ENCODE measurements at regions not wholly inside any gene's neighbourhood (a gene's known extent, or its start where the extent isn't known, plus 50 kb on each side); places are given as distances from the start of the nearest gene placed in this dataset.
"Not testable (repeated sequence)": the region's sequence is repeated elsewhere in the genome, so short reads cannot be mapped to it uniquely, and the experiment has no call there.

GRCh38 chr1:113293256-113293626 is 97.1 kb upstream of the MAGI3 start:
- H3K27me3 Mint-ChIP-seq (ENCODE audit: unreplicated experiment): no peaks in the 10 kb centered on the region
- intact Hi-C loops (cut with micrococcal nuclease; ENCODE audit: unreplicated experiment): no loop called here
- CTCF ChIA-PET: interaction anchor here (0.7 kb wide), 1 partner anchor 14 kb away, joined by 3 read pairs; no protein-coding TSS in a partner anchor
- no peaks in the 10 kb centered on the region for H3K9me3 Mint-ChIP-seq (ENCODE audit: low read depth, unreplicated experiment)
- H3K36me3 Mint-ChIP-seq (ENCODE audit: insufficient read depth, unreplicated experiment): no peaks in the 10 kb centered on the region
- H3K27ac Mint-ChIP-seq (ENCODE audit: unreplicated experiment): no peak overlapping the region
- H3K4me3 Mint-ChIP-seq (ENCODE audit: low read depth, unreplicated experiment): no peak overlapping the region
- no TSS peak for BruUV-seq (replicated peaks)
- DNase-seq: no peak
- peaks cover 18% of the 10 kb centered on the region for H3K4me1 Mint-ChIP-seq (ENCODE audit: low read depth, unreplicated experiment)
- no peak for TF ChIP-seq CTCF (IDR thresholded peaks at IDR 0.05; ENCODE audit: unreplicated experiment)

- CTCF ChIA-PET: no interaction called here
- no peak overlapping the region for H3K4me3 Mint-ChIP-seq (ENCODE audit: low read depth, unreplicated experiment)
- BruUV-seq (replicated peaks): no TSS peak
- DNase-seq: no peak
- no peaks in the 10 kb centered on the region for H3K9me3 Mint-ChIP-seq (ENCODE audit: low read depth, unreplicated experiment)
- H3K27me3 Mint-ChIP-seq (ENCODE audit: unreplicated experiment): no peaks in the 10 kb centered on the region
- H3K4me1 Mint-ChIP-seq (ENCODE audit: low read depth, unreplicated experiment): peaks cover 9% of the 10 kb centered on the region
- H3K27ac Mint-ChIP-seq (ENCODE audit: unreplicated experiment): no peak overlapping the region
- H3K36me3 Mint-ChIP-seq (ENCODE audit: insufficient read depth, unreplicated experiment): no peaks in the 10 kb centered on the region
- TF ChIP-seq CTCF (IDR thresholded peaks at IDR 0.05; ENCODE audit: unreplicated experiment): no peak
- intact Hi-C loops (cut with micrococcal nuclease; ENCODE audit: unreplicated experiment): no loop called here
Measured at GRCh38 chr1:113297749-113298148, 92.6 kb upstream of the MAGI3 start.

GRCh38 chr1:113298941-113299340 is 91.4 kb upstream of the MAGI3 start:
- BruUV-seq (replicated peaks): no TSS peak
- no peaks in the 10 kb centered on the region for H3K36me3 Mint-ChIP-seq (ENCODE audit: insufficient read depth, unreplicated experiment)
- no peak overlapping the region for H3K27ac Mint-ChIP-seq (ENCODE audit: unreplicated experiment)
- intact Hi-C loops (cut with micrococcal nuclease; ENCODE audit: unreplicated experiment): no loop called here
- no peak overlapping the region for H3K4me3 Mint-ChIP-seq (ENCODE audit: low read depth, unreplicated experiment)
- TF ChIP-seq CTCF (IDR thresholded peaks at IDR 0.05; ENCODE audit: unreplicated experiment): no peak
- no peaks in the 10 kb centered on the region for H3K27me3 Mint-ChIP-seq (ENCODE audit: unreplicated experiment)
- CTCF ChIA-PET: no interaction called here
- H3K4me1 Mint-ChIP-seq (ENCODE audit: low read depth, unreplicated experiment): no peaks in the 10 kb centered on the region
- no peak for DNase-seq
- no peaks in the 10 kb centered on the region for H3K9me3 Mint-ChIP-seq (ENCODE audit: low read depth, unreplicated experiment)

GRCh38 chr1:113302636-113303035 is 87.7 kb upstream of the MAGI3 start:
- intact Hi-C loops (cut with micrococcal nuclease; ENCODE audit: unreplicated experiment): no loop called here
- no peaks in the 10 kb centered on the region for H3K36me3 Mint-ChIP-seq (ENCODE audit: insufficient read depth, unreplicated experiment)
- no peak overlapping the region for H3K27ac Mint-ChIP-seq (ENCODE audit: unreplicated experiment)
- TF ChIP-seq CTCF (IDR thresholded peaks at IDR 0.05; ENCODE audit: unreplicated experiment): no peak
- H3K4me3 Mint-ChIP-seq (ENCODE audit: low read depth, unreplicated experiment): no peak overlapping the region
- peaks cover 7% of the 10 kb centered on the region for H3K4me1 Mint-ChIP-seq (ENCODE audit: low read depth, unreplicated experiment)
- no TSS peak for BruUV-seq (replicated peaks)
- CTCF ChIA-PET: no interaction called here
- H3K27me3 Mint-ChIP-seq (ENCODE audit: unreplicated experiment): no peaks in the 10 kb centered on the region
- H3K9me3 Mint-ChIP-seq (ENCODE audit: low read depth, unreplicated experiment): no peaks in the 10 kb centered on the region
- DNase-seq: no peak

- H3K9me3 Mint-ChIP-seq (ENCODE audit: low read depth, unreplicated experiment): no peaks in the 10 kb centered on the region
- CTCF ChIA-PET: no interaction called here
- no TSS peak for BruUV-seq (replicated peaks)
- no peak overlapping the region for H3K4me3 Mint-ChIP-seq (ENCODE audit: low read depth, unreplicated experiment)
- no peak for DNase-seq
- TF ChIP-seq CTCF (IDR thresholded peaks at IDR 0.05; ENCODE audit: unreplicated experiment): no peak
- intact Hi-C loops (cut with micrococcal nuclease; ENCODE audit: unreplicated experiment): no loop called here
- H3K4me1 Mint-ChIP-seq (ENCODE audit: low read depth, unreplicated experiment): peaks cover 13% of the 10 kb centered on the region
- H3K27ac Mint-ChIP-seq (ENCODE audit: unreplicated experiment): no peak overlapping the region
- no peaks in the 10 kb centered on the region for H3K27me3 Mint-ChIP-seq (ENCODE audit: unreplicated experiment)
- no peaks in the 10 kb centered on the region for H3K36me3 Mint-ChIP-seq (ENCODE audit: insufficient read depth, unreplicated experiment)
Measured at GRCh38 chr1:113303267-113303666, 87.0 kb upstream of the MAGI3 start.

GRCh38 chr1:113305029-113305428 is 85.3 kb upstream of the MAGI3 start:
- CTCF ChIA-PET; H3K27me3 Mint-ChIP-seq (ENCODE audit: unreplicated experiment); H3K36me3 Mint-ChIP-seq (ENCODE audit: insufficient read depth, unreplicated experiment); BruUV-seq (replicated peaks); DNase-seq; H3K9me3 Mint-ChIP-seq (ENCODE audit: low read depth, unreplicated experiment); H3K27ac Mint-ChIP-seq (ENCODE audit: unreplicated experiment); H3K4me3 Mint-ChIP-seq (ENCODE audit: low read depth, unreplicated experiment): not testable (repeated sequence)
- intact Hi-C loops (cut with micrococcal nuclease; ENCODE audit: unreplicated experiment): loop anchor here (5.0 kb wide), 1 partner anchor 48 kb away; no protein-coding TSS in a partner anchor
- H3K4me1 Mint-ChIP-seq (ENCODE audit: low read depth, unreplicated experiment): peaks cover 25% of the 10 kb centered on the region

All from Calu3 (cell line).